ENCODE measurements at regions not wholly inside any gene's neighbourhood (a gene's known extent, or its start where the extent isn't known, plus 50 kb on each side); places are given as distances from the start of the nearest gene placed in this dataset.
"Not testable (repeated sequence)": the region's sequence is repeated elsewhere in the genome, so short reads cannot be mapped to it uniquely, and the experiment has no call there.

DNA sequence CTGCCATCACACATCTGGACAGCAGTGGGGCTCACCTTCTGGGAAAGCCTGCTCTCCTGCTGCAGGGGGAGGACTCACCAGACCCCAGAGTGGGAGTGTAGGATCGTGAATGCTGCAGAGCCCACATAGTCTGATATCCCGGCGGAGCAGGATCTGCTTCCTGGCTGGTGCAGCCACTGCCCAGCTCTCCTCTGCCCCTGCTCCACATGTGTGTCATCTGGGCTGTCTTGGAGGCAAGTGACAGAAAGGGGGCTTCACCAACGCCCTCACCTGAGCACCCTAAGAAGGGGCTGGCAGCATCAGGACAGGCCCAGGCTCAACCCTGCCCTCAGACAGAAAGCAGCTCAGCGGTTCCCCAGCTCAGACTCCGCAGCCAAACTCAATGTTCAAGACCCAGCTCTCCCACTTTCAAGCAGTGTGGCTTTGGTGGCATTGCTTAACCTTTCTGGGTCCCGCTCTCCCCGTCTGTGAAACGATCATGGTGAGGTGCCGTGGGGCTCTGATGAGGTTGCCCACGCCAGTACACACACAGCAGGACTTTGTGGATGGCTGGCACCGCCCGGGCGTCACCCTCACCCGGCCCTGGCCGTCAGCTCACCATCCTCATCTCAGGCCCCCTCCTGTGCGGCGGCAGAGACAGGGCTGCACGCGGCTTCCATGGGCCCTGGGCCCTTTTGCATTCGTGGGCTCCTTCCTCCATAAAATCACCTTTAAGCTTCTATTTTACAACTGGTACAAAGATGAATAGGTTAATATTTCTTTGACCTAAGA, 91.0 kb upstream of the SFSWAP start:
- DNase-seq (ENCODE audit: low read depth): no peak

- DNase-seq (ENCODE audit: low read depth): no peak
Measured at GRCh38 chr12:131620520-131620919, 90.4 kb upstream of the SFSWAP start.

DNA sequence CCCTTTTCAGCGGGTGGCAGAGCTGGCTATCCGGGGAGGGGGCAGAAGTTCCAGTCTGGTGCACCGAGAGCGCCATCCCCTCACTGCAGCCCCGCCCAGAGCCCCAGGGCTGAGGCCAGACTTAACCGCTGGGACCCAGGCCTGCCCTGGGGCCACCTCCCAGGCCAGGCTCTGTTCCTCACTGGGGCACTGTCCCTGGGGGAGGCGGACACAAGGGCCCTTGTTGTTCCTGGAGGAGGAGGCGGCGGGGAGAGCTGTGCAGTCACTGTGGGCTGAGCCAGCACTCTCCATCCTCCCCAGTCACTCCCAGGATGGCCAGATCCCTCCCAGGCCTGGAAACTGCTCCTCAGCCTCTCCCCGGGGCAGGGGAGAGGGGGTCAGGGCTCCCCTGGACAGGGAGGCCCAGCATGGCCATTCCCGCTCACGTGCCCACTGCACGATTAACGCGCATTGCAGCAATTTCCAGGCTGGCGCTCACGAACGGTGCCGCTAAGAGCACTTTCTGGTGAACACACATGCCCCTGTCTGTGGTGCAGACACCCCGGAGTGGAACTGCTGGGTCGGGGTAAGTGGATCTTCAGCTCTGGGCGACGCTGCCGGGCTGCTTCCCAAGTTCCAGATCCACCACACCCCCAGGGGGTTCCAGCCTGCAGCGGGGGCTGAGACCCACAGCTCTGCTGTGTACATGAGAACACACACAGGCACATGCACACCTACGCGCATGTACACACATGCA, 89.8 kb upstream of the SFSWAP start:
- DNase-seq (ENCODE audit: low read depth): no peak

DNA sequence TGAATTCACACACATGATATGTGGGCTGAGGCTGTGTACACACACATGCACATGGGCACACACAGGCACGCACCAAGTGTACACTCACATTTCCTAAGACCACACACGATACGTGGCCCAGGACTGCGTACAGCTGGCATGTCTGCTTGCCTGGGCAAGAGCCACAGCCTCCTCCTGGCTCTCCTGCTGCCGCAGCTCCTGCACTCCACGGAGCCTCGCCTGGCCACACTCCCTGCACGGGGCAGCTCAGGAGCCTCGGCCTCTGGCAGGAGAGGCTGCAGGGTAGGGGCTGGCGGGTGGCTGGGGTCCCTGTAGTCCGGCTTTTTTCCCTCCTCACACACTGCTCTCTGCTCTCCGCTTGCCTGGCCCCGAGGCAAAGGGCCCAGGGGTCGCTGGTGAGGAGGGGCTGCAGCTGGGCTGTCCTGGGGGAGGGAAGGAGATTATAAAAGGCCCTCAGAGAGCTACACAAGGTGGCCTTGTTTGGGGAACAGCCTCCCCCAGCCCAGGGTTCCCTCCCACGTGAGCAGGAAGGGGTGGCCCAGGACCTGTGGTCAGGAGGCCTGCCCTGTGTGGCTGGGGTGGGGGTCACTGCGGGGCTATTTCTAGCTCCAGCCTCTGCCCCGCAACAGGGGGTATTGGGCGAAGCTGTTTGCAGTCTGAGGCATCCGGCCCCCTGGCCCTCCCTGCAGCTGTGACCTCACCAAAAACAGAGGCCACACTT, 89.0 kb upstream of the SFSWAP start:
- no peak for DNase-seq (ENCODE audit: low read depth)

GRCh38 chr12:131622422-131622955, 88.4 kb upstream of the SFSWAP start:
- DNase-seq (ENCODE audit: low read depth): no peak

GRCh38 chr12:131623404-131624368, 87.2 kb upstream of the SFSWAP start:
- DNase-seq (ENCODE audit: low read depth): not testable (repeated sequence)

DNA sequence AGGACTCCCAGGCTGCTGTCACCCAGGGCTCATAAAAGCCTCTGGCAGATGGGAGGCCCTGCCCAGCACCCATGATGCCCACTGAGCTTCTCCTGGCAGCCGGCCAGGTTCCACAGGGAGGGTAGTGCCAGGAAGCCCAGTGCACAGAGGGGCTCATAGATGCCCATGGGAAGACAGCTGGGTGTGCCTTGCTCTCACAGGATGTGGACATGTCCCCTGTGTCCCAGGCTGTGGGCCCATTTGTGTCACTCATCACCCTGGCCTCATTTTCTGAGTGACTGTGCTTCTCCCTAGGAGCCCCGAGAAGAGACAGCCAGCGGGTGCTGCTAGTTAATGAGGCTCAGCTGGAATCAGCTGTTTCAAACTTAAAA, 86.5 kb upstream of the SFSWAP start:
- DNase-seq (ENCODE audit: low read depth): not testable (repeated sequence)

- not testable (repeated sequence) for DNase-seq (ENCODE audit: low read depth)
Measured at GRCh38 chr12:131624756-131625501, 86.0 kb upstream of the SFSWAP start.

- not testable (repeated sequence) for DNase-seq (ENCODE audit: low read depth)
Measured at GRCh38 chr12:131625966-131626722, 84.7 kb upstream of the SFSWAP start.

- not testable (repeated sequence) for DNase-seq (ENCODE audit: low read depth)
Measured at GRCh38 chr12:131627151-131628022, 83.5 kb upstream of the SFSWAP start.

- no peak for DNase-seq (ENCODE audit: low read depth)
Measured at GRCh38 chr12:131628023-131628740, 82.7 kb upstream of the SFSWAP start.

GRCh38 chr12:131628766-131629448, 82.0 kb upstream of the SFSWAP start:
- no peak for DNase-seq (ENCODE audit: low read depth)

- no peak for DNase-seq (ENCODE audit: low read depth)
Measured at GRCh38 chr12:131631230-131631629, 79.7 kb upstream of the SFSWAP start.

GRCh38 chr12:131631889-131632651, 78.8 kb upstream of the SFSWAP start:
- not testable (repeated sequence) for DNase-seq (ENCODE audit: low read depth)

DNA sequence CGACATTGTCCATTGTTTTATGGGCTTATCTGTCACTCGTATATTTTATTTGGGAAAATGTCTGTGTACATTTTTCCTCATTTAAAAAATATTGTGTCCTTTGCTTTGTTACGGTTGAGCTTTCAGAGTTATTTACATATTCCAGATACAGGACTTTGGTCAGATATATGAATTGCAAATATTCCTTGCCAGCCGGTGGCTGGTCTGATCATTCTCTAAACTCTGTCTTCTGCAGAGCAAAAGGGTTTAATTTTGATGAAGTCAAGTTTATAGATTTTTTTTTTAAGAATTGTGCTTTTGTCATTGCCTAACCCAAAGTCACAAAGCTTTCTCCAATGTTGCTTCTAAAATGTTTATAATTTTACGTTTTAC, 78.3 kb upstream of the SFSWAP start:
- DNase-seq (ENCODE audit: low read depth): not testable (repeated sequence)

GRCh38 chr12:131633610-131634009, 77.3 kb upstream of the SFSWAP start:
- not testable (repeated sequence) for DNase-seq (ENCODE audit: low read depth)

DNA sequence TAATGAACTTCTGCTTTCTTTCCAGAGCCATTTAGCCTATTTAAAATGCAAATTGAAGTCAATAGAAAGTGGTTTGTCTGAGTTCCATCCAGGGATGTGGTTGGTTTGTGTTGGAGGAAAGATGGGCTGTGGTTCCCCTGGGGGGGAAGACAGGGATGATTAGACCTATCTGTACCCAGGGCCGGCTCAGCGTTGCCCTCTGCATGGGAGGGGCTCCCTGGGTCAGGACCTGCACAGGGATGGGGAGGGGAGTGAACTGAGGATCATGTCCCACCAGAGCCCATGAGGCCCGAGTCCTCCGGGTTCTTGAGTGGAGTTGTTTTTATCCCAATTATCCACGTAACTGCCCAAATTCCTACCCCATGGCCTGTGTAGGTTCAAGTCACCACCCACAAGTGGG, 76.9 kb upstream of the SFSWAP start:
- no peak for DNase-seq (ENCODE audit: low read depth)

All from stimulated activated CD8-positive, alpha-beta memory T cell treated with anti-CD3 and anti-CD28 coated beads, Interleukin-12 subunit alpha, Interleukin-12 subunit beta, amount 100 ng/mL, for 4 hours (primary cell).